ENCODE measurements at regions not wholly inside any gene's neighbourhood (a gene's known extent, or its start where the extent isn't known, plus 50 kb on each side); places are given as distances from the start of the nearest gene placed in this dataset.
A peak's percentile ranks its signal among the peaks of the same experiment; 100 is the strongest.

DNA sequence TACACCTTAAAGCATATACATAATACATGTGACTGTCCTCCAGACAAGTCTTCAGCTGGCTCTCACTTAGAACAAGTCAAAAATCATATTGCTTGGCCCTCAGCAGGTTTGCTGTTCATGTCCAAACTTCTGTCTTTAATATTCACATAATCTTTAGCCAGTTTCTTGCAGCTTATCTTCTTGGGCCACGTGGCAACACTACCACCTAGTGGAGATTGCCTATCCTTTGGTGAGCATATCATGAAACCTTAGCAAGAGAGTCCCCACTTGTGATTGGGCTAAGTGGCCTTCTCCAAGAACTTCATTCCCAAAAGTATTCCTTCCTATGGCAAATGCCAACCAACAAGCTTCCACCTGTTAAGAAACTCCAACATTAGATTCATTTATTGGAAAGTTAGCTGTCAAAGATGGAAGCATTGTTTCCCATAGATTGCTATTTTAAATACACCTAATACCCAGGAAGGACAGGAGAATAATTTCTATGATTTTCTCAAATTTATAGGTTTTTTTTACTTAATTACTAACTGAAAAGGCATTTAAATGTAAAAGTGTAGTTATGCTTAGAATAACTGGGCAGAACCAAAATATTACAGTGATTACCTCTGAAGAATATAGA lies 231.9 kb upstream of the INTU start:
- TF ChIP-seq, protein P1, sequence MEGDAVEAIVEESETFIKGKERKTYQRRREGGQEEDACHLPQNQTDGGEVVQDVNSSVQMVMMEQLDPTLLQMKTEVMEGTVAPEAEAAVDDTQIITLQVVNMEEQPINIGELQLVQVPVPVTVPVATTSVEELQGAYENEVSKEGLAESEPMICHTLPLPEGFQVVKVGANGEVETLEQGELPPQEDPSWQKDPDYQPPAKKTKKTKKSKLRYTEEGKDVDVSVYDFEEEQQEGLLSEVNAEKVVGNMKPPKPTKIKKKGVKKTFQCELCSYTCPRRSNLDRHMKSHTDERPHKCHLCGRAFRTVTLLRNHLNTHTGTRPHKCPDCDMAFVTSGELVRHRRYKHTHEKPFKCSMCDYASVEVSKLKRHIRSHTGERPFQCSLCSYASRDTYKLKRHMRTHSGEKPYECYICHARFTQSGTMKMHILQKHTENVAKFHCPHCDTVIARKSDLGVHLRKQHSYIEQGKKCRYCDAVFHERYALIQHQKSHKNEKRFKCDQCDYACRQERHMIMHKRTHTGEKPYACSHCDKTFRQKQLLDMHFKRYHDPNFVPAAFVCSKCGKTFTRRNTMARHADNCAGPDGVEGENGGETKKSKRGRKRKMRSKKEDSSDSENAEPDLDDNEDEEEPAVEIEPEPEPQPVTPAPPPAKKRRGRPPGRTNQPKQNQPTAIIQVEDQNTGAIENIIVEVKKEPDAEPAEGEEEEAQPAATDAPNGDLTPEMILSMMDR (IDR thresholded peaks at IDR 0.05), result peak; percentile 43
- TF ChIP-seq ZNF416 (CRISPR knock-in tag; IDR thresholded peaks at IDR 0.05), result no peak
- TF ChIP-seq MAX (CRISPR knock-in tag; IDR thresholded peaks at IDR 0.05), result no peak
- no peak for TF ChIP-seq NR2C2 (CRISPR knock-in tag; IDR thresholded peaks at IDR 0.05)
- TF ChIP-seq AFF4 (CRISPR knock-in tag; IDR thresholded peaks at IDR 0.05; ENCODE audit: borderline replicate concordance), result no peak
- TF ChIP-seq, protein P2, sequence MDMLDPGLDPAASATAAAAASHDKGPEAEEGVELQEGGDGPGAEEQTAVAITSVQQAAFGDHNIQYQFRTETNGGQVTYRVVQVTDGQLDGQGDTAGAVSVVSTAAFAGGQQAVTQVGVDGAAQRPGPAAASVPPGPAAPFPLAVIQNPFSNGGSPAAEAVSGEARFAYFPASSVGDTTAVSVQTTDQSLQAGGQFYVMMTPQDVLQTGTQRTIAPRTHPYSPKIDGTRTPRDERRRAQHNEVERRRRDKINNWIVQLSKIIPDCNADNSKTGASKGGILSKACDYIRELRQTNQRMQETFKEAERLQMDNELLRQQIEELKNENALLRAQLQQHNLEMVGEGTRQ (CRISPR knock-in tag; IDR thresholded peaks at IDR 0.05), result no peak
- TF ChIP-seq KAT7 (CRISPR knock-in tag; IDR thresholded peaks at IDR 0.05; ENCODE audit: borderline replicate concordance), result no peak
- no peak for TF ChIP-seq CREM (CRISPR knock-in tag; IDR thresholded peaks at IDR 0.05)
- no peak for TF ChIP-seq GABPB1 (CRISPR knock-in tag; IDR thresholded peaks at IDR 0.05)
- TF ChIP-seq SMAD3 (CRISPR knock-in tag; IDR thresholded peaks at IDR 0.05; ENCODE audit: borderline replicate concordance), result no peak
- TF ChIP-seq, protein P3, sequence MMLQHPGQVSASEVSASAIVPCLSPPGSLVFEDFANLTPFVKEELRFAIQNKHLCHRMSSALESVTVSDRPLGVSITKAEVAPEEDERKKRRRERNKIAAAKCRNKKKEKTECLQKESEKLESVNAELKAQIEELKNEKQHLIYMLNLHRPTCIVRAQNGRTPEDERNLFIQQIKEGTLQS (CRISPR knock-in tag; conservative IDR thresholded peaks at IDR 0.05), result no peak
- TF ChIP-seq ELF4 (CRISPR knock-in tag; IDR thresholded peaks at IDR 0.05; ENCODE audit: low read depth), result no peak
- TF ChIP-seq, protein P4, sequence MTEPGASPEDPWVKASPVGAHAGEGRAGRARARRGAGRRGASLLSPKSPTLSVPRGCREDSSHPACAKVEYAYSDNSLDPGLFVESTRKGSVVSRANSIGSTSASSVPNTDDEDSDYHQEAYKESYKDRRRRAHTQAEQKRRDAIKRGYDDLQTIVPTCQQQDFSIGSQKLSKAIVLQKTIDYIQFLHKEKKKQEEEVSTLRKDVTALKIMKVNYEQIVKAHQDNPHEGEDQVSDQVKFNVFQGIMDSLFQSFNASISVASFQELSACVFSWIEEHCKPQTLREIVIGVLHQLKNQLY (CRISPR knock-in tag; IDR thresholded peaks at IDR 0.05), result no peak
- TF ChIP-seq E2F4 (CRISPR knock-in tag; IDR thresholded peaks at IDR 0.05; ENCODE audit: borderline replicate concordance, low read depth), result no peak
